ENCODE measurements at regions not wholly inside any gene's neighbourhood (a gene's known extent, or its start where the extent isn't known, plus 50 kb on each side); places are given as distances from the start of the nearest gene placed in this dataset.

GRCh38 chr1:199733125-199733524 lies 294.4 kb upstream of the NR5A2 start:
- Mint-ChIP-seq H3K9me3 (ENCODE audit: unreplicated experiment) (no peaks in the 10 kb centered on the region), H3K4me1 (ENCODE audit: unreplicated experiment) (peaks cover 3% of the 10 kb centered on the region), H3K27me3 (ENCODE audit: unreplicated experiment) (peaks cover 2% of the 10 kb centered on the region), H3K4me3 (ENCODE audit: unreplicated experiment) (no peak overlapping the region), H3K36me3 (ENCODE audit: unreplicated experiment) (no peaks in the 10 kb centered on the region), H3K27ac (ENCODE audit: unreplicated experiment) (no peak overlapping the region)
- no peak for TF ChIP-seq CTCF (IDR thresholded peaks at IDR 0.05)
- DNase-seq (ENCODE audit: extremely low spot score, unreplicated experiment): no peak

GRCh38 chr1:199734186-199734585 lies 293.3 kb upstream of the NR5A2 start:
- Mint-ChIP-seq H3K36me3 (ENCODE audit: unreplicated experiment) (no peaks in the 10 kb centered on the region), H3K9me3 (ENCODE audit: unreplicated experiment) (no peaks in the 10 kb centered on the region), H3K4me3 (ENCODE audit: unreplicated experiment) (no peak overlapping the region), H3K27ac (ENCODE audit: unreplicated experiment) (no peak overlapping the region), H3K4me1 (ENCODE audit: unreplicated experiment) (peaks cover 3% of the 10 kb centered on the region), H3K27me3 (ENCODE audit: unreplicated experiment) (peaks cover 2% of the 10 kb centered on the region)
- TF ChIP-seq CTCF (IDR thresholded peaks at IDR 0.05): no peak
- DNase-seq (ENCODE audit: extremely low spot score, unreplicated experiment): no peak

- no peak overlapping the region for H3K4me3 Mint-ChIP-seq (ENCODE audit: unreplicated experiment)
- TF ChIP-seq CTCF (IDR thresholded peaks at IDR 0.05): no peak
- no peak overlapping the region for H3K27ac Mint-ChIP-seq (ENCODE audit: unreplicated experiment)
- no peaks in the 10 kb centered on the region for H3K9me3 Mint-ChIP-seq (ENCODE audit: unreplicated experiment)
- no peak for DNase-seq (ENCODE audit: extremely low spot score, unreplicated experiment)
- no peaks in the 10 kb centered on the region for H3K36me3 Mint-ChIP-seq (ENCODE audit: unreplicated experiment)
- H3K4me1 Mint-ChIP-seq (ENCODE audit: unreplicated experiment): peaks cover 3% of the 10 kb centered on the region
- H3K27me3 Mint-ChIP-seq (ENCODE audit: unreplicated experiment): peaks cover 2% of the 10 kb centered on the region
Measured at GRCh38 chr1:199735660-199736059, 291.9 kb upstream of the NR5A2 start.

GRCh38 chr1:199736646-199737045 lies 290.9 kb upstream of the NR5A2 start:
- Mint-ChIP-seq H3K27ac (ENCODE audit: unreplicated experiment) (no peak overlapping the region), H3K36me3 (ENCODE audit: unreplicated experiment) (no peaks in the 10 kb centered on the region), H3K4me3 (ENCODE audit: unreplicated experiment) (no peak overlapping the region), H3K27me3 (ENCODE audit: unreplicated experiment) (no peaks in the 10 kb centered on the region), H3K9me3 (ENCODE audit: unreplicated experiment) (no peaks in the 10 kb centered on the region), H3K4me1 (ENCODE audit: unreplicated experiment) (peaks cover 3% of the 10 kb centered on the region)
- no peak for TF ChIP-seq CTCF (IDR thresholded peaks at IDR 0.05)
- no peak for DNase-seq (ENCODE audit: extremely low spot score, unreplicated experiment)

- Mint-ChIP-seq H3K9me3 (ENCODE audit: unreplicated experiment) (no peaks in the 10 kb centered on the region), H3K27me3 (ENCODE audit: unreplicated experiment) (peaks cover 4% of the 10 kb centered on the region), H3K36me3 (ENCODE audit: unreplicated experiment) (no peaks in the 10 kb centered on the region), H3K4me3 (ENCODE audit: unreplicated experiment) (no peak overlapping the region), H3K4me1 (ENCODE audit: unreplicated experiment) (no peaks in the 10 kb centered on the region), H3K27ac (ENCODE audit: unreplicated experiment) (no peak overlapping the region)
- no peak for DNase-seq (ENCODE audit: extremely low spot score, unreplicated experiment)
- TF ChIP-seq CTCF (IDR thresholded peaks at IDR 0.05): no peak
Measured at GRCh38 chr1:199741586-199741985, 285.9 kb upstream of the NR5A2 start.
